ENCODE measurements at regions not wholly inside any gene's neighbourhood (a gene's known extent, or its start where the extent isn't known, plus 50 kb on each side); places are given as distances from the start of the nearest gene placed in this dataset.

DNA sequence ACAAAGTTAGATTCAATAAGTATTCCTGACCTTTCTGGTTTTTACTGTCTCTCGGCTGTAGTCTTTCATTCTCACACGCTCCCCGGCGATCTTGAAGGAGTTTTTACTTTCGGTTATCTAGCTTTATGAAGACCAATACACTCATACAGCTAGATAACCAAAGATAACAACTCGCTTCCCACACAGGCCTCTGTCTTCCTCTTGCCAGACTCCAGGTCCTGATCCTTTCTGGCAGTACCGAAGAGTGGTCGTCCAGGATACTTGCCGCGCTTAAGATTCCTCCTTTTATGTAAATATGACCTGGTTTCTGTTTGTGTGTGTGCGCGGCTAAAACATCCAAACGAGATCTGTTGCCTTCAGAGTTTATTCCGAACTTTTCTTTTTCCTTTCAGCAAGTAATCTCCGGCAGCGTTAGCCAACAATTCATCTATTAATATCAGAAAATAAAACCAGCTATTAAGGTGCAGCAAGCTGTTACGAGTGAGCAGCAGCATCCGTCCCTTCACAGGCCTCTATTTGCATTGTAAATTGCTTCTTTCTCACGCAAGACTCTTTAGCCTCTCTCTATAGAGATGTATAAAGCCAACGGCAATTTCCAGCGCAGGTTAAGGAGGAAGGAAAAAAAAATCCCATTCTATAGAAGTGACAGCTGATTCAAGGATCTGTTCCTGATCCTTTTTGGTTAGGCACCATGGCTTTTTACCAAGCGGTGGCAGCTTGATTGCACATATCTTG, 216.1 kb downstream of the MEF2C start:
- peak overlapping the region; percentile 37 for H3K4me3 ChIP-seq (ENCODE audit: low read depth, low read length)

DNA sequence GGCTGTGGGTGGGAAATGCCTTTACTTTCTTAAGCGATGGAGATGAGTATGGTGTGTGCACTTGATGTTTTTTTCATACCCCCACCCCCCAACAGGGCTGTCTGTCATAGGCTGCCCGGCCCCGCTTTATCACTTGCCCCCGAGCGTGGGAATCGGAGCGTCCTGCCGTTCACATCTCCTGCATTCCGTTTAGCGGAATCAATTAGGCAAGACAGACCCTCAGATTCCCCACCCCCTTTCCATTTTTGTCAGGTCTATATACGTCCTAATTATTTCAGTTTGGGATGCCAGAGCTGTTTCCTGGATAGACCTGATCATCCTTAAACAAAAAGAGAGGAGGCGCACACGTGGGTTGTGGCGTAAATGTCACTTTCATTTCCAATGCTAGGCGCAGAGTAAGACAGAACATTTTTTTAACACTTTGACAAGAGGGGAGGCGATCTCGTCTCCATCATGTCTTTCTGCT, 217.2 kb downstream of the MEF2C start:
- peak overlapping the region; percentile 13 for H3K4me3 ChIP-seq (ENCODE audit: low read depth, low read length)

DNA sequence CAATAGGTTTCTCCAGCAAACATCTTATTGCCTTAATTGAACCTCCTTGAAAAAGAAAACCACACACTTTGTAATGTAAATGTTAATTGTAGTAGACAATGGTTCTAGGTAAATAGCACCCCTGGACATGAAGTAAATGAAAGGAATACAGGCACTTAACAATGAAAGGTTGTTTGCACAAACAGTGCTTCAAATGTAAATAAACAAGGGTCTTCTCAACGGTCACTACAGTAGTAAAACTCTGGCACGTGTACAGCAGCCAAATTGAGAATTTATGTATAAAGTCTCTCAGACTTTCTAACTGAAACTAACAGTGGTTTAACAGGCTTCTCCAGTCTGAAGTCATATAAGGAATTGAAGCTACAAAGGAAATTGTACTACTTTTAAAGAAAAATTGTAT, 218.3 kb downstream of the MEF2C start:
- H3K4me3 ChIP-seq (ENCODE audit: low read depth, low read length) = no peak overlapping the region

DNA sequence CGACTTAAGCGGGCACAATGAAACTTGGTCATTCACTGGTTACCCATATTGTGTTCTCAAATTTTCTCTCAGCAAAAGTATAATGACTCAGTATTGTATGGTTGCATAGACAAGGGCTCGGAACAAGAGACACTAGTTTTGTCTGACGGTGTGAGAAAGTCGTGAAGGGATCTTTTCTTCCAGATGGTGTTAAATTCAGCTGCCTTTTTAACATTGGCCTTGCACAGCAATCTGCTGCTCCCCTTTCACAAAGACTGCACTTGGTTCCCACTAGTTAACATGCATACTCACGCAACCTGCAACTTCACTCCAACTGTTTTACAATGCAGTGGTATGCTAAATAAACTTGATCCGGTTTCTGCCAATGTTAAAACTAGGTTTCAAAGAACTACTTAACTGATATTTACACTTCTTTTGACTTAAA, 219.2 kb downstream of the MEF2C start:
- no peak overlapping the region for H3K4me3 ChIP-seq (ENCODE audit: low read depth, low read length)

DNA sequence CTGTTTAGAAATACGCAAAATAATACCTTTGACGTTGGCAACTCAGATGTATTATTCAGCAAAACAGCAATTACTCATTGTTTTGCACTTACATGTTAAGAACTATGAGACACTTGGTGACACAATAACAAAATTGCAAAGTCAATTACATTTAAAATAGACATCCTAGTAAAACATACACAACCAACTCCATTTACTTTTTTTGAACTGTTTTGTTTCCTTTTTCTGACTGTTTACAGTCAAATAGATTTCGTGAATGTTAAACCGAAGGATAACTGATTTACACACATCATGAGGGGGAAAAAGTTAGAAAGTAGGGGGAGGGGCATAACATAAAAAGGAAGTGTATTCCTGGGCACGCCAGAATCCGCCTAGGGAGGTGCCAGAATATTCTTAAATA, 220.1 kb downstream of the MEF2C start:
- H3K4me3 ChIP-seq (ENCODE audit: low read depth, low read length) = no peak overlapping the region

DNA sequence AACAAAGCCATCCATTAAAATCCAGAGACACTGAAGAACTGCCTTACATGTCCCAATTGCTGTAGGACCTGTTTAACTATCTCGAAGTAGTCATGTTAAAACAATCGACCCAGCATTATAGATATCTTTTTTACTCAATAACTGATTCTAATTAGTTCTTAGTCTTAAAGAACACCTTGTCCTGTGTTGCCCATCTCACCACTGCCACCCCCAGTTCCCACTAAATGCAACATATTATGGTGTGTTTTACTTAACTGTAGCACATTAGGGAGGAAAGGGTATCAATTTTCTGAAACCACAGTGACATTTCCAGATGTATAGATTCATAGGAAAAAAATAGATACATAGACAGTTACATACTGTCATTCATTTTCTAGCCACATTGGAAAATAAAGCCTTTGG, 221.2 kb downstream of the MEF2C start:
- no peak overlapping the region for H3K4me3 ChIP-seq (ENCODE audit: low read depth, low read length)

DNA sequence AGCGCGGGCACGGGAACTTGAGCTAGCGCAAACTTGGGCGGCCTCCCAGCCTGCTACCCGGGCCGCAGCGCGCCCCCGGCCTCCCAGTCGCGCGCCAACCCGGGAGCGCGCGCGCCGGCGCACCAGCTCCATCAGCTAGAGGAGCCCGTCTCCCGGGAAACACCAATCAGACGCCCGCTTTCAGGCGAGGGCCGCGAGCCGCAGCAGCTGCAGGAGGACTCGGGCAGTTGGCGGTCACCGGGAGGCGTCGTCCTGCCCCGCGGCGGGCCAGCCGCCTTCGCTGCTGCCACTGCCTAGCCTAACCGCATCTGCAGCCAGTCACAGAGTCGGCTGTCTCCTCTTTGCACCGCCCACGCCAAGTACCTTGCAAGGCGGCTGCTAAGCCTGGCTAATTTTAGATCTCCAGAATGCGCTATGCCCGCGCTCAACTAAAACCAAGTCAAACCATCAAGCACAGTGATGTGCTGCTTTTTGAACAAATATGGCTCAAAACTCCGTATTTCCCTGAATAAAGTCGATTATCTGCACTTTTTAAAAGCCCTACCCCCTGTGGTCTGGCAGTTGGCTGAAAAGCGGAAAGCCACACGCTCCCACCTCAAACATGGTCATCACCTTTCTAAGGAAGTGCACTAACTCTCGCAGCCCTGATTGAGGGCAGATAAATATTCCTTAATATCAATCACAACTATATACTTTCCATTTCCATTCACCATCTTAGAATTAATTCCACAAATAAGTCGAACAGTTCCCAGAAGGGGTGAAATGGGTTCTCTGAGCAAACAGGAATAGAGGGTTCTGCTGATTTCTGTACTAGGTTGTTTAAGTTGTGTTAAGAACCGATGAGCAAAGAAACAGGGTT, 221.8 kb downstream of the MEF2C start:
- peak overlapping the region; percentile 35 for H3K4me3 ChIP-seq (ENCODE audit: low read depth, low read length)

DNA sequence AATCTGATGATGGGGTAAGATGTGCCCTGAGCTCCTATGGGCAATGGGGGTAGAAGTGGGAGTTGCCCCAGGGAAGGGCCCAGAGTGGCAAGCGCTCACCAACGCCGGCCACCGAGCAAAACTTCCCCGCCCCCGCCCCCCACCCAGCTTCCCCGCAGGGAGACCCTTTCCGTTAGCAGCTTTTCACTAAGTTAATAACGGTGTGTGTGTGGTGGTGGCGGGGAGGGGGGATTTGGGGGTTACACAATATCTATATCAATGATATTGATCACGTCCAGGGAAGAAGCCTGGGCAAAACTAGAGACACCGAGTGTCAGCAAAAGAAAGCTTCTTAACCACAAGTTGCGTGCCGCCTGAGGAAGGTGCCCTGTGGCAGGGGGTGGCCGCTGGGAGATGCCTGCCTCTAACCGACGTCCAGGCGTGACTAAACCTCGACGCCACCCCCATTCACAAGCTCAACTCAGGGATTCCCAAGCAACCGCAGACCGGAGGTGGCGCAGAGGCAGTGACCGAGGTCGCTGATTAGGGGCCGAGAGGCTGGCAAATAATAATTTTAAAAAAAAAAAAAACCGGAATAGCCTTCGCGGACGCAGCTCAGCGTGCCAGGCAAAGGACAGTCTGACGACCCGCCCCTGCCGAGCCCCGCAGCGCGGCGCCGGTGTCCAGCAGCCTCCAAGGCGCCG, 222.6 kb downstream of the MEF2C start:
- peak overlapping the region; percentile 35 for H3K4me3 ChIP-seq (ENCODE audit: low read depth, low read length)

DNA sequence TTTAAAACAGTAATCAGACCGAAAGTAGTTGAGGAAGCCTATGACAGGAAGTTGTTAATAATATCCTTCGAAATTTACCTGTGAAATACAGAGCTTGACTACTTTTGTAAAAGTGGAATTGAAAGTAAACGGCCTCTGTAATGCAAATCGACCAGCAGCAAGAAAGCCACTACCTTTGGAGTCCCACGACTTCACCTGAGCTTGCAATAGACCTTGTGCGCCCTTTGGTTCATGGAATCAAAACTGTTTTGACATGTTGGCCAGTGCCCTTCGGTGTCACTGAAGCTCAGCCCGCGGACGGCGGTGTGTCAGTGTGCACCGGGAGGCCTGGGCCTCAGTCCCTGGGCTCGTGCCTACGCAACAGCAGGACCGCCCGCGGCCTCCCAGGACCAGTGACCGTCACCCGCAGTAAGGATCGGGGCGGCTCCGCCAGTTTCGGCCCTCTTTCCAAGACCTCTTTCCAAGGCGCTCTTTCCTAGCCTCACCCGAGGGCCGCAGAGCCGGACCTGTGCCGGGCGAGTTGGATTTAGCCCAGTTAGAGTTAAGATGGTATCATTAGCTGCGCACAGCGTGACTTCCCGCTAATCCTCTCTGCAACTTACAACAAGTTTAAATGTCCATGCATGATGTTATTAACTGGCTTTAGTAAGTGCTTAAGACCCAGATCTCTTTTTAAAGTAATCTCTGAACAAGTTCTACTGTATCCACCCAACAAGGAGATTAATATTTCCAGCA, 223.3 kb downstream of the MEF2C start:
- peak overlapping the region; percentile 9 for H3K4me3 ChIP-seq (ENCODE audit: low read depth, low read length)

DNA sequence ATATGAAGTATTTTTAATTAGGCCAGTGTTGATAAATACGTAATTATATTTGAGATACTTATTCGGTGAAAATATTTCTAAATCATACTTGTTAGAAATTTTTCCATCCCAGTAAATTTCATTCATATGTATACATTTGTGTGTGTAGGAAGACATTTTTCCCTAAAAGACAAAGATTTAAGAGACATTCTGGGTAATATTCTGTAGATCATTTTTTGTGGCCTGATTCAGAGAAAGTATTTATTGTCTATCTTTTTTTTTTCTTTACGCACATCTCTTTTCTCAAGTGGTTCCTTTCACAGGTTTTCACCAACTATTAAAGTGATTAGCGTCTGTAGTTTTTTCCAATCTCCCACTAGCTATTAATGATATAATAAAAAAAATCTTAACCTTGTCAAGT, 224.1 kb downstream of the MEF2C start:
- H3K4me3 ChIP-seq (ENCODE audit: low read depth, low read length) = no peak overlapping the region

DNA sequence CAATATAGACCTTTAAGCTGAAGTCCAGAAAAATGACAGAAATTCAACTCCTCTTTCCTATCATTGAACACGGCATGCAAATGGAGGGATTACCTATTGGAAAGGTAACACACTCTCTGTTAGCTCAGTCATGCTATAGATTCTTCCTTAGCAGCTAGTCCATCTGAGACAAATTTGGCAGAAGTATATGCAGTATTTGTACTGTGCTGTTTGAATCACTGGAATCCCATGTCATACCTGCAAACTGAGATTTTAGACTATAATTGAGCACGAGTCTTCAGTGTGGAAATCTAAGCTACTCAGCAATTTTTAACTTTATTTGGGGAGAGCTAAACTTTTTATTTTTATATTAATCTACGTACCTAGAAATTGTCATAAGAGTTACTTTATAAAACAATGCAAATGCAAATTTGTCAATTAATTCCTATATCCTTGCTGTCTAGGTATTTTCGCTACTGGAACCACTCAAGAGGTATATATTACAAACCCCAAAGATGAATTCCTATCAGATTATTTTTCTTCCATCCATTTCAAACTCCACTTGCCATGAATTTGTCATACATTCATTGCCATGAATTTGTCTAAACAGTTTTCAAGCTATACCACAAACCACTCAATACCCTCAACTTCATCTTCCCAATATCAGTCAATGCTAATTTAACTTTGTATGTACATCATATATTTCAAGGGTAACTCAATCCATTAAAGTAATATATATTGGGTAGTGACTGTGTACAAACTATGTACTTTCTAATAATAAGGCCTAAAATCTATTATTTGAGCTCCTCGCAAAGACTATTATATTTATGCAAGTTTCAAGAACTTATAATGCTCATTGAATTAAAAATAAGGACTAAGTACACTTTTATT, 224.8 kb downstream of the MEF2C start:
- H3K4me3 ChIP-seq (ENCODE audit: low read depth, low read length) = no peak overlapping the region

DNA sequence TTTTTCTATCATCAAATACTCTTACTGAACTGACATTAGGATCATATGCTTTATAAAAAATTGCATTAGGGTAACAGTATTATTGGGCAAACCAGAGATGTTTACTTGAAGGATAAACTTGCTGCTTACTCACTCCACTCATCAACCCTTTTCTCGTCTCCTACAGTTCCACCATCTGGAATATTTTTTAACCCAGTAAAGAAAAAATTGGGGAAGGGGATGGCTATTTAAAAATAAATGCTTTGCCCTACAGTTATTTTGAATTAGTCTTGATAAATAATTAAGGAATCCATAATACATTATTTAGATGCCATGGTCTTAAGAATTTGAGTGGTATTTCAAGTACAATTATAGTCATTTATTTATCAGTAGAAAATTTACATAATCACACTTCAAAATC, 225.8 kb downstream of the MEF2C start:
- no peak overlapping the region for H3K4me3 ChIP-seq (ENCODE audit: low read depth, low read length)

DNA sequence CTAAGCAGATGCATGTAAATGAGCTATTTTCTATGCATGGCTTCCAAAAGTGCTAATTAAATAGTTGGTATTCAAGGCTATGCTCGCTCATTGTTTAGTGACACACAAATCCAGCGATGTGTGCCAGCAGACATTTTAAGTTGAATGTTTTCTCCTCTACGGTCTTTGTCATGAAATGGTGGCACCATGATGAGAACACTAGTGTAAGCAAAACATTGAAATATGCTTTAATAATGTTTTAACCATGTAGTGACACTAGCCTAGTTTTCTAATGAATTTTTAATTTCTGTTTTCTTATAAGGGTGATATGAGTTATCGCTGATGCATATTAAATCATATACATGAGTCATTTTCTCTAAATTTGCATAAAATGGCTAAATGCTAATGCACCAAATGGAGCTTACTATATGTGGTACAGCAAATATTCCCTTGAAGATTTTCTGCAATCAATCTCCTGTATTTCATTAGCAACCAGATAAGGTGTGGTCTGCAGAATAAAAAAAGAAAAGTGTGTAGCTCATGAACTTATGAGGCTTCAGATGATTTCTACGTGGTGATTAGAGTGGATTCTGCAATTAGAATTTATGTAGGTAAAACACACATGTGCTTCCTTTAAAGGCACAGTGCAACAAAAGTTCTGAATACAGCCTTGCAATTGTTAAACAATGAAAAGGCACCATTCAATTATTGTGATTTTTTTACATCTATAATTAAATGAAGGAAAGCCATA, 226.6 kb downstream of the MEF2C start:
- no peak overlapping the region for H3K4me3 ChIP-seq (ENCODE audit: low read depth, low read length)

DNA sequence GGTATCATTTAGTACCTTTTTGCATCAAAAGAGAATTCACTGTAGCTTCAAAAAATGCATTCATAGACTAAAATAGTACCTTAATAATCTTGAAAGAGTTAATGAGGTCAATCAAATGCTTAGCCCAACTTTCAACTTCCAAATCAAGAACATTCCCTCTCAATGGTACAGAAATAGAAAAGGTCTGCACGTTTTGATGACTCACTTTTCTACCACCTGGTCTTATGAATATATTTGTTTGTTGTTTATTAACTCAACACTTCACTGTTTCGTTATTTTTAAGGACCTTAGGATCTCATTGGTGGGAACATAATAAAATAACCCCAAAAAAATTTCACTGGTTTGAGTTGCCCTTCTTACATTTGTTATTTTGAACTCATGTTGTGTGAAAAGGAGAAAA, 229.5 kb downstream of the MEF2C start:
- no peak overlapping the region for H3K4me3 ChIP-seq (ENCODE audit: low read depth, low read length)

DNA sequence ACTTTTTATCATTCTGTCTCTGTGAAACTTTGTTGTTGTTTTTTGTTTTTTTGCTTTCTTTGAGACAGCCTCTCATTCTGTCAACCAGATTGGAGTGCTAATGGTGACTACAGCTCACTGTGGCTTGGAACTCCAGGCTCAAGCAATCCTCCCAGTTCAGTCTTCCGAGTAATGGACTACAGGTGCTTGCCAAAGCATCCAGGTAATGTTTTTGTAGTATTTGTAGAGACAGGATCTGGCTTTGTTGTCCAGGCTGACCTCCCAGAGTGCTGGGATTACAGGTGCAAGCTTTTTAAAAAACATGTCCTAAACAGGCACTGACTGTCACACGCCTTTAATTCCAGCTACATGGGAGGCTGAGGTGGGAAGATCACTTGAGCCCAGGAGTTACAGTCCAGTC, 235.1 kb downstream of the MEF2C start:
- no peak overlapping the region for H3K4me3 ChIP-seq (ENCODE audit: low read depth, low read length)

DNA sequence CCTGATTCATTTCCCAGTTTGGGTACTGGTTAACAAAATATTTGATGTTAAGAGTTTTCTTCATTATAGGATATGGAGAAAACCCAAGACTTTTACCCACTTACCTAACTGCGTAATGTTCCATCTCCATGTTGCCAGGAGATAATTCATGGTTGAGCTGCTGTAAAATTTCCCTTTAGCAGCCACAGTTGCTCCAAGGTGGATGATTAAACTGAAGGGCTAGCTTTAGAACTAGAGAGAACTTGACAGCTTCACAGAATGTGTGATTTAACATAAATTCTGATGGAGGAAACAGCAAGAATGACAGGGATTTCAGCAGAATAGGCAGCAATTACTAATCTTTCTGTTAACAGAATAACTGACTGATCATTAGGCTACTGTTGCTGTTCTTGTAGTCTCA, 236.1 kb downstream of the MEF2C start:
- H3K4me3 ChIP-seq (ENCODE audit: low read depth, low read length) = no peak overlapping the region

DNA sequence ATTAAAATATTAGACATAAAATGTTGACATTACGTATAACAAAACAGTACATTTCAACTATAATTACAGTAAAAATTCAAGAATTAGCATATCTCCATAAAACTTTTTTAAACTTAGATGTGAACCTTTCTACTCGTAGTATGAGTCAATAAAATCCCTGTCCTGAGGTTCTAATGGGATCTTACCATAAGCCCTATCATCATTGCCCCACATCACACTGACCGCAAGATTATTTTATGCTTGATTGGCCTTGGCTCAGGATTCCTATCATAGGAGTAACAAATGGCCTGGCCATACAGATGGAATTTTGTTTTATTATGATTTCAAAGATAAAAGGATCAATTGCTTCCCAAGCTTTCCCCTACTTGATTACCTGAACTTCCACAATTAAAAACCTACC, 238.3 kb downstream of the MEF2C start:
- H3K4me3 ChIP-seq (ENCODE audit: low read depth, low read length) = no peak overlapping the region

DNA sequence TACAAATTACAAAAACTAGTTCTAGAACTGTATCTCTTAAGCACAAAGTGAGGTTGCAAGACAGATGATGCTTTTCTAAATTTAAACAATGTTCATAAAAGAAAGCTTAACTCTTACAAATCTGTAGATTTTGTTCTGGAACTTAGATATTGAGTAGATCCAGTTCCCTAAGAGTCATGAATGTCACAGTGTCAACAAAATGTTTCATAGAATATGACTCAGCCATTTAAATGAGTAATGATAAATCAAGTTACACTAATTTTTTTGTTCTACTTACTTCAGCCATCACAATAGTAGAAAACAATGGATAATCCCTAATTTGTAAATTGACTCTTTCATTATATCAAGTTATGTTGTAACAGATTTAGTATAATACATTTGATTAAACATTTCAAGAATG, 239.7 kb downstream of the MEF2C start:
- H3K4me3 ChIP-seq (ENCODE audit: low read depth, low read length) = no peak overlapping the region

DNA sequence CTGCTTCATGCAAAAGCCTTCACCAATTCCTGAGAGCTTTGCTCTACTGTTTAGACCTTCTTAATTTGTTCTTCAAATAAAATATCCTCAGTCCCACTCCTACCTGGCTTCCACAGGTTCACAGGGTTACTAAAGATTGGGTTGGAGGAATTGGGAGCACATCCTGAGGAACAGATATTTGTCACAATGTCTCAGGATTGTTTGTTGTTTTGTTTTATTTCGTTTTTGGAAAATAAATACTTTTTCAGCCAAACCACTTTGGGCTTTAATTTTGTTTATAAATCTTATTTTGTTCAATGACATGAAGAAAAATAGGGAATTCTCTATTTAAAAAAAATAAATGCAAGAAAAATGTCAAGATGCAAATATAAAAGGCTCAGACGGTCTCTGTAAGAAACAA, 249.0 kb downstream of the MEF2C start:
- no peak overlapping the region for H3K4me3 ChIP-seq (ENCODE audit: low read depth, low read length)
